ENCODE measurements at regions not wholly inside any gene's neighbourhood (a gene's known extent, or its start where the extent isn't known, plus 50 kb on each side); places are given as distances from the start of the nearest gene placed in this dataset.

DNA sequence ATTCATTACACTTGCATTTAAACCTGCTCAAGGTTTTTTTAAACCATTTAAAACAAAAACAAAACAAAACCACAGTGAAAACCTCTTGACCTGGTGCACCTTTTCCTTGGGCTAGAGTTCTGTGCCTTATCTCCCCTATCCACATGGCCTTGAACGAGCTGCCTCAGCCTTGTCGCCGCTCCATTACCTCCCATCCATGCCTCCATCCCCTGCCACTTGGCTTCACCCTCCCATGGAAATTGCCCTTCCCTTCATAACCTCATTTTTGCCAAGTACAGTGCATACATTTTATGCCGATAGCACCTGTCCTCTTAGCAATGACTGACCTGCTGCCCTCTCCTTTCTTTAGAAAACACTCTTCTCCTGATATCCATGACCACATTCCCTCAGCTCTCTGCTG is 188.6 kb upstream of the ASIC2 start:
- DNase-seq: no peak

DNA sequence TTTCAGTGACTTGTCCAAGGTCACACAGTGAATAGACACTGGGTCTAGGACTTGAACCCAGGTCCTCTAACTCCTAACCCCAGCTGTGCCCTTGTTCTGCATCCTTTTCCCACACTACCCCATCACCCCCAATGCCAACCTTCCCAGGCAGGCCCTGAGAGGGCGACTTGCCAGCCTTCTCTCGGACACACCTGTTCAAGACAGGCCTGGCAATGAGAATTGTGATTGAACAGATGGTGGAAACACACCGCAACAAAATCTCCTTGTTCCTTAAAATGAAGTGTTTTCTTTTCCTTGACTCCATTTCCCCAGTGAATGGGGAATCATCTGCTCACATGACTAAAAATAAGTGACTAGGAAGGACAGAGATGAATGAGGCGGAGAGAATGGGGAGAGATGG is 189.5 kb upstream of the ASIC2 start:
- DNase-seq: no peak

DNA sequence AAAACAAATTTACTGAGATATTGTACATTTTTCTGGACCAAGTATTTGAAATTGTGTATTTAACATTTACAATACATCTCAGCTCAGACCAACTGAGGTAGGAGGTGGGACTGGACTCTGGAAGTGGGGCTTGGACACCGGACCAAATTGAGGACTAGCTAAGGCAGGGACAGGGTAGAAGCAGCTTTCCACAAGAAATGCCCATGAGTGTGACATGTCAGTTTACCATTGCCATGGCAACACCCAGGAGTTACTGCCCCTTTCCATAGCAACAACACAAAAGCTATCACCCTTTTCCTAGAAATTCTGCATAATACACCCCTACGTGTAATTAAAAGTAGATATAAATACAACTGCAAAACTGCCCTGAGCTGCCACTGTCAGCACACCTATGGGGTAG is 191.5 kb upstream of the ASIC2 start:
- no peak for DNase-seq

DNA sequence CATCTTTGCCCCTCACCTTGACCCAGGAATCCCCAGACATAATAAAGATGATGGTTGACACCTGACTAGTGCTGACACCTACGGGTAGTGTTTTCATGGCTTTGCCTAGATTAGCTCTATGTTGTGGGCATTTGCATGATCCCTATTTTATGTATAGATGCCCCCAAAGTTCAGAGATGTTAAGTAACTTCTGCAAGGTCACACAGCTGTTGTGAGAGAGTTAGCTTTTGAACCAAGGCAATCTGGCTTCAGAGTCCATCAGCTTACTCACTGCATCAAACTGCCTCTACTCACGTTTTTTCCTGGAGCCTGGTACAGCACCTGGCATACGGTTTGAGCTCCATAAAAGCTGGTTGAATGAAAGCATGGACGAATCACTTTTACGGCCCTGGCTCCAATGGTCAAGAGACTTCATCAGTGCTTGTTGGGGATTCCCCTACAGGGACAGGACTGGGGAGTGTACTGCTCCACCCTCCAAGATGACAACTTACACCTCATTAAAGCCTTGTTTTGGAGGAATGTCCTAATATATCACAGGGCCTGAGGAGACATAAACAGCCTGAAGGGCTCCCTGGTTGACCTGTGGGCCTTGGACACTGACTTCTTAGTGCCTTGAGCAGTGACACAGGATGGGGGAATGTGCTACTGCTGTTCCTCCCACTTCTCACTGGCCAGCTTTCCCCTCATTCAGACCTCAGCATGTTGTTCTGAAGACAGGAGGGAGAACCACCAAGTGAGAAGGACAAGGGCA is 193.2 kb upstream of the ASIC2 start:
- DNase-seq: no peak

DNA sequence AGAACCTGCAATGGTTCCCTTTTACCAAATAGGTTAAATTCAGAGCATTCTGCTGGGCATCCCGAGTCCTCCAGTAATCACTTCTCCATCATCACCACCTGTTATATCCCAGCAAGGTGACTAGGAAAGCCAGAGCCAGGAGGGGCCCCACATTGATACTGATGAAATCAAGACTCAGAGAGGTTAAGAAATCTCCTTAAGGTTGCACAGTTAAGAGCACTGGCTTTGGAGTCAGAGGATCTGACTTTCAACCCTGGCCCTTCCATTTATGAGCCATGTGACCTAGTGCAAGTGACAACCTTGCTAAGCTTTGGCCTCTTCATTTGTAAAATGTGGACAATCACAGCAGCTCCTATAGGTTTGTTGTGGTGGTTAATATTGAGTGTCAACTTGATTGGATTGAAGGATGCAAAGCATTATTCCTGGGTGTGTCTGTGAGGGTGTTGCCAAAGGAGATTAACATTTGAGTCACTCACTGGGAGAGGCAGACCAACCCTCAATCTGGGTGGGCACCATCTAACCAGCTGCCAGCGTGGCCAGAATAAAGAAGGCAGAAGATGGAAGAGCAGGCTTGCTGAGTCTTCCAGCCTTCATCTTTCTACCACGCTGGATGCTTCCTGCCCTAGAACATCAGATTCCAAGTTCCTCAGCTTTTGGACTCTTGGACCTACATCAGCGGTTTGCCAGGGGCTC is 194.2 kb upstream of the ASIC2 start:
- no peak for DNase-seq

DNA sequence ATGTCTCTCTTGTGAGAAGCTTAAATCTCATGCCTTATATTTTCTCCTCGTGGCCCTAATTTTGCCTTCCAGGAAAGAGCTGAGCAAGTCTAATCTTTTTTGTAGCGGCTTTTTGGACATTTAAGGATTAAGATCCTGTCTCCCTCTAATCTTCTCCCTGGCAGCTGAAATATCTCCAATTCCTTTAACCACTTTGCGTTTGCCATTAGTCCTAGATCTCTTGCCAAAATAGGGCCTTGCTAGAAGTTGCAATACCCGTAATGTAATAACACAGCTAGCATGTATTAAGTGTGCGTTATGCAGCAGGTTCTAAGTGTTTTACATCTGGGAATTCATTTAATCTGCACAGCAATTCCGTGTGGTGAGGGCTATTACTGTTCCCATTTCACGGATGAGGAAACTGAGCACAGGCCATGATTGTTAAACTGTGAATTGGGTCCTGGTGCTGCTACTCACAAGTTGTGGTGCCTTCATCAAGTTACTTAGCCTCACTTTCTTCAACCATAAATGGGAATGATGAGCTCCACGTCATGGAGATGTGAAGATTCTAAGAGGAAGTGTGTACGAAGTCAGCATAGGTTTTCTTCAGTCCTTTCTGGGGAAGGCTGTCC is 198.9 kb upstream of the ASIC2 start:
- DNase-seq: no peak

DNA sequence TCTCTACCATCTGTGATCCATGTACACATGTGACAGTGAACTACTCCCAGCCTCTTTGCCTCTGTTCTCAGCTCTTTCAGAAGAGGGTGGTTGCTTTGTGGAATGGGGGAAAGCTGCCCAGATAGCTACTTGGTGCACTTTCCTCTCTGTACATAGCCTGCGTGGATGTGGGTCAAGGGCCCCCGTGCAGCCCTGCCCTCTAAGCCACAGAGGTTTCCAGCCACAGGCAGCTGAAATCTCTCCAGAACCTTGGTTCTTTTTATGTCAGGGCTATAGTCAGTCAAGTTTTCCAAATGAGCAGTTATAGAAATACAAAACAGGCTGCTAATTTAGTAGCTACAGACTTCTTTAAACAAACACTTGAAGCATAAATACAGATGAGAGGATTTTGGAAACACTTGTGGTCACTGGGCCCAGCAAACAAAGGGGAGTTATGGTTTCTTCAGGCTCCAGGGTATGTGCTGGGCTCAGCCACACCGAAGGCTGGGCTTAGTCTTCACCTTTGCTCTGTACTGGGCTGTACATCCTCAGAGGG is 199.7 kb upstream of the ASIC2 start:
- no peak for DNase-seq

DNA sequence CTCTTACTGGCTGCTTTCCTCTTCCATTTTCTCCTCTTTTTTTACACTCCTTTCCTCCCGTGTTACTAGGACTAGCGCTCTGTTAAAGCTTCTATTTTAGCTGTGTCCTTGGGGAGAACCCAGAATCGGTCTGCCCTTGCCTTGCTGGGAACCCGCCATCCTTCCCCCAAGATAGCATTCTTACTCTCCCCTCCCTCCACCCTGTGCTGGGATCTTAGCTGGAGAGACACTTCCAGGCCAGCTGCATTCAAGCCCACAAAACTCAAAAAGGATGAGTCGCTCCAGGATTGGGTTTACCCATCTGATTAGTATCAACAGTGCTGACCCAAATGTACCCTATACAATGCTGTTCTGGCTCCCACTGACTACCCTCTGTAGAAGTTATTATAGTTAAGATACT is 200.5 kb upstream of the ASIC2 start:
- DNase-seq: no peak

DNA sequence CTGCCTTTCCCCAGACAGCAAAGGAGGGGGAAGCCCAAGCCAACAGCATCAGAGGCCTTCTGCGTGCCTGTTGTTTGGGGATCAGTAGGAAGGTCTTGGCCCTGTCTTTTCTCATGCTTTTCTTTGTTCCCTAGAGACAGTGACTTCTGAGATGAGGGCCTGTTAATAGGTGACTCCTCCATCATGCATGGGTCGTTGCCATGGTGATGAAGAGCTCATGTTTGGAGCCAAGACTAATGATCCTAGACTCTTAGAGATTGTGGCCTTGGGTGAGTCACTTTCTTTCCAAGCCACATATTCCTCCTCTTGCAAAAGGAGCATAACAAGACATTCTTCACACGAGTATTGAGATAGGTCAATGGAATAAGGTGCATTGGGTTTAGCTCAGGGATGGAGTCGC is 201.1 kb upstream of the ASIC2 start:
- DNase-seq: no peak

DNA sequence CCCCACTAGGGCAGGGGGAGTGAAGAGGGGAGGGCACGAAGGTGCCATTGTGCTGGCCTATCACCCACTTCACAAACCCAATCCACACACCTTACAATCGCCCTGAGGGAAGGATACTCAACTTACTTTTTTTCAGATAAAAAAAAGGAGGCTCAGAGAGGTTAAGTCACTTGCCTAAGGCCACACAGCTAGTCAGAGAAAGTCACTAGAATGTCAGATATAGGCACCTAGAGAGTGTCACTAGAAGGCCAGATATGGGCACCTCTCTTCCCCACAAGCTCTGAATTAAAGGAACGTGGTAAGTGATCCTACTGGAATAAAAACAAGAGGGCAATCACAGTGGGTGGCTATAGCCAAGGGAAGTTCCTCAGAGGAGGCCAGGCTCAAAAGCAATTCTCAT is 204.5 kb upstream of the ASIC2 start:
- no peak for DNase-seq

DNA sequence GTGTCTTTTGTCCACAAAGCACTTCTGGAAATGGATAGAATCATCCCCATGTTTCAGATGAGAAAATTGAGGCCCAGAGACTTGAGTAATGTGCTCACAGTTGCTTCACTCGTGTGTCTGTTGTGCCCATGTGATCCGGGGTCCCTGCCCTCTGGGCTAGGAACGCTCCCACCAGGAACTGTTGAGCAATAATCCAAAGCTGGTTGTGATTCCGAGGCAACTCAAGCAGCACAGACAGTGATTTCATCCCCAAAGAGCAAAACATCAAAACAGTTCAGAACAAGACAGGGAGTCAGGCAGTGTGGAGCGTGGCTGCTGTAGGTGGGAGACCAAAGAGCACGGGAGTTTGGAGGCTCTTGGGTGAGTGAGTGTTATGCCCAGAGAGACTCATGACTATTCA is 205.0 kb upstream of the ASIC2 start:
- no peak for DNase-seq

DNA sequence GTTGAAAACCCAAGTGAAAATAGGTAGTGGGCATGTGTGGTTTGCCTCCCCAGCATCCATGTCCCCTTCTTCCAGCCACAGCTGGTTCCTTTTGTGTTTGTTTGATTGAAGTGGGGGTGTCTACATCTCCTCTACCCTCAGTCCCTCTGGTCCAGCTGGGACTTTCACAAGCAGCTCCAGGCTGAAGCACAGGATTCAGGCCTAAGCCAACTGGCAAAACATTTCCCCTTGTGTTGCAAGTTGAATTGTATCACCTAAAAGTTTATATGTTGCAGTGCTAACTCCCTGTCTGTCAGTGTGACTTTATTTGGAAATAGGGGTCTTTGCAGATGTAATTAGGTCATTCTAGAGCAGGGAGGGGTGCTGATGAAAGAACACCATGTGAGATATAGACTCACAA is 205.9 kb upstream of the ASIC2 start:
- DNase-seq: no peak

DNA sequence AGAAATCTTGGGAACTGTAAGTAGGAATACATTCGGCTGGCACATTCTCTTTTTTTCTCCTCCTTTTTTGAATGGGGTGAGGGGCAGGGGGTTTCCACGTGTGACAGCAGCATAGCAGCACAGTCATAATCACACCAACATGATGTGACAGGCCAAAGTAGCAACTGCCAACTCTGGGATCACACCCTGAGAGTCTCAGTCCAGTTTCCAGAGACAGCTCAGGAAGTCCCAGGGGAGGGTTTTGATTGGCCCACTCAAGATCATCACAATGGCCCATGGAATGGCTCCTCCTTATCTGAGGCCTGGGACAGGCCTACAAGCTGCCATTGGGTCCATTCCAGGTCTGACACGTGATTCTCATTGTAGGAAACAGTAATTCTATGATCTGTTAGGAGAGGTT is 207.1 kb upstream of the ASIC2 start:
- no peak for DNase-seq

DNA sequence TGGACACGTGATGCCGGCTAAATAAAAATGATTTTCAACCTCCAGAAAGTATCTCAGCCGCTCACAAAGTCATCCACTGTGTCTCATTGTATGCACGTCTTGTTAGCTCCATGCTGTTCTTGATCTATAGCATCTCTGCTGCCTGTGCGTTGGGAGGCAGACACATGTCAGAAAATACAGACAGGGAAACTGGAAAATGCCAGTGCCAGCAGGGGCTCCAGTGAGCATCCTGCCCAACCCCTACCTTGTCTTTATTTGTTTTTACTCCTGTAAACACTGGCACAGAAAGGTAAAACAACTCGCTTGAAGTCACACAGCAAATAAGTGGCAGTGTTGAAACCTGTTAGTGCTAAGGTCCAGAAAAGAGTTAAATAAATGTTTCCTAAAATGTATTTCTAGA is 208.1 kb upstream of the ASIC2 start:
- no peak for DNase-seq

DNA sequence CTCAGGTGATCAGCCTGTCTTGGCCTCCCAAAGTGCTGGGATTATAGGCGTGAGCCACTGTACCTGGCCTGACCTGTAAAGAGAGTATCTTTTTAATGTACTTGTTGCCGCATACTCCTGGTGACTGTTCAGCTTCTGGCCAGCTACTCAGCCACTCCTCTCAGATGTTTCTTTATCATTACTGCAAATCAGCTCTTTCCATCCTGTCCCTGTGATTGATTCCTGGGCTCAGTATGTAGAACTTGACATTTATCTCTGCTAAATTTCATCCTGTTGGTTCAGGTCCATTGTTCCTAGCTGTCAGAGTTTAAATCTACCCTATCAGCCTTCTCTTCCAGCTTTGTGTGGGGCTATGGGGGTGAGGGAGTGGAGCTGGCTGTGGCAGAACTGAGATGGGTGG is 211.5 kb upstream of the ASIC2 start:
- DNase-seq: no peak

DNA sequence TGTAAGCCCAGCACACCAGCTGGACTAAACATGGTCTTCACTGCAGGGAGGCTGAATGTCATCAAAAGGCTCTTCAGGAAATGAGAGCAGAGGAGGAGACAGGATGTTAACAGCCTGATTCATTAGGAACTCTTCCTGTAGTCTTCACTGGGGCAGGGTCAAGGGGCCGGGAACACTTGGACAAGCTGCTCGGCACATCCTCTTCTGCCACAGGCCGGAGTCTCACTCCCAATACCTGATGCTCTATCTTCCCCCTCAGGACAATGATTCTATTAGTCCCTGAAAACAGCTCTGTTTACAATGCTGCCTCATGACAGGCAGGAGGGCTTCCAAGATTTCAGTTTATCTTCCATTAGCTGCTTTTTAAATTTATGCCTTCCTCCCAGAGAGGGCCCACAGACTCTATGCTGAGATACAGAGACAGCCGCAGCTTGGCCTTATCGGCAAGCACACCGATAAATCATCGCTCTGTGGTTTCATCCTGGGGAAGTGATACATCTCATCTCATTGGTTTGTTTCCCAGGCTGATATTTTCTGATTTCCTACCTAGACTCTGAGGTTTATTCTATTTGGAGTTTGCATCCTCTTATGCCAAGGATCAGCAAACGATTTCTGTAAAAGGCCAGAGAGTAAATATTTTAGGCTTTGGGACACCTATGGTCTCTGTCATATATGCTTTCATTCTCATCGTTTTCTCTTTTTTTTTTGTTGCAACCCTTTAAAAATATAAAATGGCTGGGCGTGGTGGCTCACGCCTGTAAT is 214.0 kb upstream of the ASIC2 start:
- DNase-seq: no peak

DNA sequence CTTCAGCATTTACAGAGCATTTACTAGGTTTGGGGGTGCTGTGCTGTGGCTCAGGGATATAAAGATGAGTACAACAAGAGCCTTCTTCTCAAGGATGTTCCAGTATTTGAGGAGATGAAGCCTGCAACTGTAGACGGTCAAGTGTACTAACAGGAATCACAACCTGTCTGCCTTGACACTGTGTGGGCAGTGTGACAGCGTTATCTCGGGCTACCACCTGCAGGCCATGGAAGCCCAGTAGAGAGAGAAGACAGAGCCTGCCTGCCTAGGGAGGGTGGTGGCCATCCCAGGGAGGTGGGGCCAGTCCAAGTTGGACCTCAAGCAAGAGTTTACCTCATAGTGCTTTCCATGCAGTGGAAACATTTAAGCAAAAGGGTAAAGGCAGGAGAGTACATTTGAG is 215.1 kb upstream of the ASIC2 start:
- DNase-seq: no peak

DNA sequence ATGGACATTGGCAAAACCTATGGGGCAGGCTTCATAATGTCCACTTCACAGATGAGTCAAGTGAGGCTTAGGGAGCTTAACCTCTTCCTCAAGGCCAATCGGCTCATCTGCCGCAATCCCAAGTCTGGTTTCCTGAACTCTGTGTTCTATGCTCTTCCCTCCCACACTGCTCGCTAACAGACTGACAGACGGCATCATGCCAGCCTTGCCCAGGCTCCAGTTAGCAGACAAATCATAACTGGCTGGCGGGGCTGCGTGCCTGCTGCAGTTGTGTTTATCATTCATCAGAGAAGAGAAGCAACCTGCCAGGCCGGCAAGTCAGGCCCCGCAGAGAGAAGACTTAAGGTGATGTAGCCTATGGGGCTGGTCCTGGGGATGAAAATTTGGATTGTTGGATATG is 216.2 kb upstream of the ASIC2 start:
- no peak for DNase-seq

DNA sequence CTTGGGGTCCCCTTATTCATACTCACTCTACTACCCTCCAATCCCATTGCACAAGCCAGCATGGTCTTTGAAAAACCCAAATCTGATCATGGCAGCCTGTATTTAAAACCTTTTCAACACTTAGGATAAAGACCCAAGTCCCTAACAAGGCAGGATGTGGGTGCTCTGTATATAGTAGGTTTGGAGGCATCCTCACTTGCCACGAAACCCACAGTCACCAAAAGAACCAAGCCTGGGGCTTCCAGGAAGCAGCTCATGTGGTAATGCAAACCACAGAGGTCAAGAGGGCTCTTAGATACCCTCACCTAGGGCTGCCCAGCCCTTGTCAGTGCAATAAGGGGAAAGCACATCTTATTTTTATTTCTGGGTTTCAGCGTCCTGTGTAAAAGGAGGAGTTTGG is 218.6 kb upstream of the ASIC2 start:
- DNase-seq: no peak

DNA sequence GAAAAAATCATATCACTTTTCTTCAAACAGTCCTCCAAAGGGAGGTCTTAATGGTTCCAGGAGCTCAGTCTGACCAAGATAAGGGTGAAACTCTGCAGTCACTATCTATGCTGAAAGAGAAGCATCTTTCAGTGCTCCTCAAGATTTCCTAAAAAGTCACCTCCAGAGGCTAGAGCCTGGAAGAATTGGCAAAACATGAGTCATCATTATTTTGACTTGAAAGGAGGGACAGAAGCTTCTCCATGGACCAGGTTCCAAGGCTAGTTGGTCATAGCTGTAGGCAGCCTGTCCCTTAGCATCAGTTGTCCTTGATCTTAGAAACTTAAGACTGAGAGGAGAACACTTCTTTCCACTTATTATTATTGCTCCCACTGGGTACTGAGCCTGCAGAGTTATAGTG is 219.0 kb upstream of the ASIC2 start:
- no peak for DNase-seq

DNA sequence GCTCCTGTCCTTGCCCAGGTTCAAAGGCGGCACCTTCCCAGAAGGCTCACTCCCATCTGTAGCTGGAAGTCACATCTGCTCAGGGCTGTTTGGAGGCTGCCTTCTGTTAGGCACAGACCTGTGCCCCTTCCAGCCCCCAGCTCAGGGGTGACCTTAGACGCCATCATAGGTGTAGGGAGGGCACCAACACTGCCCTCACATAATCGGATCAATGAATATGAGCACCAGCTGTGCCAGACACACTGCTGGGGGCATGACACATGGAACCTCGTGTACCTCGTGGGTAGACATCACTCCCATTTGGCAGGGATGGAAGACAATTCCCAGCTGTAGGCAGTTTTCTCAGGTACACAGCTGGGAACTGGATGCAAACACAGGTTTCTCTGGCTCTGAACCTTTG is 220.7 kb upstream of the ASIC2 start:
- DNase-seq: no peak

DNA sequence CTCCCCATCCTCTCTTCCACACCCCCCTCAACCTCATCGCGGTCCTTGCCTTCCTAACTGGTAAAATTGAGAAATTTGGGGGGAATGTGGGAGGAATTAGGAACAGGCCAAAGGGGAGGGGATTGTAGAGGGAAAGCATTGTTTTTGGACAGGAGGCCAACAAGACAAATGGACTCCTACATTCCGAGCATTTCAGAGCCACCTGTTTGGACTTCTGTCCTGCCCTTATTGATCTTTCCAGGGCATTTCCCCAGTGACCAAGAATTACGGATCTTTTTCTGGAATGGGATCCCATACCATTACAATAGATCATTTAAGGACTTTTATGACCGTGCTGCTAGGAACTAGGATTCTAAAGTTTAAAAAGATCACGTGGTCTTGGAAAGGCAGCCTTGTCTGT is 221.3 kb upstream of the ASIC2 start:
- no peak for DNase-seq

DNA sequence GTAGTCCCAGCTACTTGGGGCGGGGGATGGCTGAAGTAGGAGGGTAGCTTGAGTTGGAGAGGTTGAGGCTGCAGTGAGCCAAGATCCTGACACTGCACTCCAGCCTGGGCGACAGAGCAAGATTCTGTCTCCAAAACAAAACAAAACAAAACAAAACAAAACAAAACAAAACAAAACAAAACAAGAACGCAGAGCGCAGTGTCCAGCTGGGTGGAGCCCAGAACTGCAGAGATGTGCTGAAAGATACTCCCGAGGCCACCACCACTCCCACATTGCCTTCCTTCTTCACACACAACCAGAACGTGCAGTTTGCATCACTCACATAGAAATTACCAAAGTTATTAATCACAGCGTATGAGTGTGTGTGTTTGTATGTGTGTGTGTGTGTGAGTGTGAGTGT is 222.9 kb upstream of the ASIC2 start:
- no peak for DNase-seq

DNA sequence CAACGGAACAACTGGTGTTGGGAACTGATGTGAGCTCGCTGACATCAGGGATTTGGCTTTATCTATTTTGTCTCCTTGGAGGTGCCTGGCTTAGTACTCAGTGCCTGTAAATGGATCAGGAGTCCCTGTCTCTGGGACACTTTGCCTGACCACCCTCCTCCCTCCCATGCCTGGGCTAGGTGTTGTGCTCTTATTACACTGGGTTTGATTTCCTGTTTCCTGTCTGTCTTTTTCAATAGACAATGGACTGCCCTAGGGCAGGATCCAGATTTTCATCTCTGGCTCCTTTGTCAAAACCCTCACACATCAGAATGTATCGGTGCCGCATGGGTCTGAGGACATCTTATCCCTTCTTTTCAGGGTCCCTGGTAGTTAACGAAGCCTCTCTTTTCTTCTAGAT is 223.6 kb upstream of the ASIC2 start:
- DNase-seq: no peak
